H9 (cell line): ENCODE measurements at regions not wholly inside any gene's neighbourhood (a gene's known extent, or its start where the extent isn't known, plus 50 kb on each side); places are given as distances from the start of the nearest gene placed in this dataset.

ENCODE experiments used
- DNase-seq: peaks from one replicate; pipeline ENCODE4 v3.0.0-alpha.2; 2017
- H2AFZ ChIP-seq: one replicate; pipeline ENCODE4 v1.6.1; 2013; ENCODE audit warnings: mild to moderate bottlenecking, low read length, control low read depth, moderate library complexity
- H2AK5ac ChIP-seq: 2 replicates; pipeline ENCODE4 v1.6.1; 2013; ENCODE audit warnings: low read length, control low read depth, mixed read lengths; ENCODE audit not compliant: insufficient read length
- H2BK120ac ChIP-seq: one replicate; pipeline ENCODE4 v1.6.1; 2013; ENCODE audit warnings: low read depth, mild to moderate bottlenecking, low read length, control low read depth, inconsistent platforms; ENCODE audit not compliant: poor library complexity, severe bottlenecking
- H2BK12ac ChIP-seq: 2 replicates; pipeline ENCODE4 v1.6.1; 2013; ENCODE audit warnings: low read length, control low read depth, mixed read lengths, low read depth; ENCODE audit not compliant: insufficient read length
- H2BK15ac ChIP-seq: 2 replicates; pipeline ENCODE4 v1.6.1; 2013; ENCODE audit warnings: low read depth, low read length, control low read depth
- H2BK20ac ChIP-seq: one replicate; pipeline ENCODE4 v1.6.1; 2013; ENCODE audit warnings: low read depth, mild to moderate bottlenecking, low read length, control low read depth, inconsistent platforms; ENCODE audit not compliant: poor library complexity, severe bottlenecking
- H2BK5ac ChIP-seq: 2 replicates; pipeline ENCODE4 v1.6.1; 2013; ENCODE audit warnings: low read length, control low read depth, mixed read lengths; ENCODE audit not compliant: insufficient read length
- H3K14ac ChIP-seq: 2 replicates; pipeline ENCODE4 v1.6.1; 2013; ENCODE audit warnings: low read length, control low read depth; ENCODE audit not compliant: insufficient read depth
- H3K18ac ChIP-seq: 2 replicates; pipeline ENCODE4 v1.6.1; 2013; ENCODE audit warnings: low read depth, mild to moderate bottlenecking, mixed read lengths, low read length, control low read depth; ENCODE audit not compliant: insufficient read length
- H3K23ac ChIP-seq: 2 replicates; pipeline ENCODE4 v1.6.1; 2013; ENCODE audit warnings: low read length, control low read depth, mixed read lengths, low read depth; ENCODE audit not compliant: insufficient read length
- H3K23me2 ChIP-seq: 2 replicates; pipeline ENCODE4 v1.6.1; 2013; ENCODE audit warnings: low read depth, mild to moderate bottlenecking, mixed read lengths, low read length, control low read depth; ENCODE audit not compliant: insufficient read length, poor library complexity, severe bottlenecking
- H3K27ac ChIP-seq: 2 replicates; pipeline ENCODE4 v1.5.1; 2013; ENCODE audit warnings: low read length, control low read depth, mixed read lengths, low read depth; ENCODE audit not compliant: insufficient read length
- H3K27me3 ChIP-seq: 2 replicates; pipeline ENCODE4 v1.6.1; 2013; ENCODE audit warnings: low read length, control low read depth, inconsistent platforms; ENCODE audit not compliant: insufficient read depth
- H3K4ac ChIP-seq: 2 replicates; pipeline ENCODE4 v1.6.1; 2013; ENCODE audit warnings: low read depth, mild to moderate bottlenecking, control low read depth, inconsistent platforms, low read length, moderate library complexity
- H3K4me1 ChIP-seq: 2 replicates; pipeline ENCODE4 v1.6.1; 2013; ENCODE audit warnings: low read length, control low read depth, inconsistent platforms; ENCODE audit not compliant: insufficient read depth
- H3K4me2 ChIP-seq: 2 replicates; pipeline ENCODE4 v1.6.1; 2013; ENCODE audit warnings: low read length, control low read depth, mixed read lengths; ENCODE audit not compliant: insufficient read length, insufficient read depth
- H3K56ac ChIP-seq: 2 replicates; pipeline ENCODE4 v1.6.1; 2013; ENCODE audit warnings: low read depth, mild to moderate bottlenecking, mixed read lengths, low read length, control low read depth; ENCODE audit not compliant: insufficient read length
- H3K79me1 ChIP-seq: 2 replicates; pipeline ENCODE4 v1.6.1; 2013; ENCODE audit warnings: low read depth, mild to moderate bottlenecking, moderate library complexity, low read length, control low read depth, inconsistent platforms; ENCODE audit not compliant: insufficient read depth, poor library complexity, severe bottlenecking
- H3K79me2 ChIP-seq: 2 replicates; pipeline ENCODE4 v1.6.1; 2013; ENCODE audit warnings: low read length, control low read depth, inconsistent platforms; ENCODE audit not compliant: insufficient read depth
- H3K9ac ChIP-seq: 2 replicates; pipeline ENCODE4 v1.6.1; 2013; ENCODE audit warnings: low read length, control low read depth, mixed read lengths; ENCODE audit not compliant: insufficient read length; ENCODE audit errors: extremely low read depth
- H3K9me3 ChIP-seq: one replicate; pipeline ENCODE4 v1.6.1; 2013; ENCODE audit warnings: low read depth, low read length, inconsistent platforms; ENCODE audit not compliant: control insufficient read depth
- H3T11ph ChIP-seq: one replicate; pipeline ENCODE4 v1.6.1; 2013; ENCODE audit warnings: mild to moderate bottlenecking, low read length, control low read depth, inconsistent platforms
- H4K20me1 ChIP-seq: one replicate; pipeline ENCODE4 v1.6.1; 2013; ENCODE audit not compliant: control insufficient read depth, insufficient read length, insufficient read depth
- H4K5ac ChIP-seq: 2 replicates; pipeline ENCODE4 v1.6.1; 2013; ENCODE audit warnings: low read depth, mild to moderate bottlenecking, mixed read lengths, low read length, control low read depth; ENCODE audit not compliant: insufficient read length
- H4K8ac ChIP-seq: replicated peaks from 2 replicates; pipeline ENCODE4 v1.6.1; 2013; ENCODE audit warnings: low read length, control low read depth, mixed read lengths, low read depth; ENCODE audit not compliant: insufficient read length
- H4K91ac ChIP-seq: 2 replicates; pipeline ENCODE4 v1.6.1; 2013; ENCODE audit warnings: low read depth, mild to moderate bottlenecking, moderate library complexity, mixed read lengths, low read length, control low read depth; ENCODE audit not compliant: insufficient read length
- H3K27ac Mint-ChIP-seq, 3 experiments: 2 replicates in 2 of 3; 3 replicates in 1 of 3; pipeline ENCODE4 v1.8.0; 2020 to 2021; ENCODE audit warnings: mixed read lengths in 3 of 3, mild to moderate bottlenecking in 1 of 3, moderate library complexity in 1 of 3
- H3K27me3 Mint-ChIP-seq: 2 replicates; pipeline ENCODE4 v1.8.0; 2021; ENCODE audit warnings: low read depth, mild to moderate bottlenecking, moderate library complexity, mixed read lengths
- H3K36me3 Mint-ChIP-seq, 3 experiments: 2 replicates in 2 of 3; 3 replicates in 1 of 3; pipeline ENCODE4 v1.8.0; 2020 to 2021; ENCODE audit warnings: low read depth in 3 of 3, mixed read lengths in 3 of 3; ENCODE audit not compliant: insufficient read depth in 1 of 3
- H3K4me1 Mint-ChIP-seq, 2 experiments: 2 replicates each; pipeline ENCODE4 v1.8.0; 2020; ENCODE audit warnings: mixed read lengths in 2 of 2
- H3K4me3 Mint-ChIP-seq, 2 experiments: 2 replicates in 1 of 2; 3 replicates in 1 of 2; pipeline ENCODE4 v1.8.0; 2020 to 2021; ENCODE audit warnings: mild to moderate bottlenecking in 2 of 2, mixed read lengths in 2 of 2, moderate library complexity in 1 of 2
- H3K9me3 Mint-ChIP-seq, 2 experiments: 2 replicates in 1 of 2; 3 replicates in 1 of 2; pipeline ENCODE4 v1.8.0; 2020; ENCODE audit warnings: mild to moderate bottlenecking in 2 of 2, mixed read lengths in 2 of 2, moderate library complexity in 1 of 2
- CTCF ChIP-seq: fragments of 200-600 bp; sonication (generic); conservative IDR thresholded peaks from 3 replicates; pipeline ENCODE4 v1.8.0; 2021; ENCODE audit warnings: antibody characterized with exemption, mild to moderate bottlenecking
- WGBS: extraction: QIAGEN DNeasy Blood & Tissue Kit; methylation state at CpG from one replicate; pipeline ENCODE4 v1.1.7; 2013; ENCODE audit warnings: missing lambda C conversion rate, low lambda C conversion rate, mixed read lengths; ENCODE audit not compliant: insufficient read length; ENCODE audit errors: extremely low coverage; 5-methylcytosine and 5-hydroxymethylcytosine counted together

GRCh38 chr6:4308364-4308763 lies 173.0 kb upstream of the ECI2 start:
- H4K5ac ChIP-seq, result no peak overlapping the region
- H3K9me3 Mint-ChIP-seq, result peaks cover 18 to 19% of the 10 kb centered on the region in 2 experiments
- no peaks in the 10 kb centered on the region for H3K27me3 ChIP-seq
- no peaks in the 10 kb centered on the region for H3K9me3 ChIP-seq
- H2AFZ ChIP-seq, result no peak overlapping the region
- no CpG with 5 or more reads among the region's 1 CpG for WGBS
- H3K4ac ChIP-seq, result no peak overlapping the region
- no peaks in the 10 kb centered on the region for H3K79me1 ChIP-seq
- no peak overlapping the region for H3K14ac ChIP-seq
- no peak overlapping the region for H2BK15ac ChIP-seq
- H2BK120ac ChIP-seq, result no peak overlapping the region
- no peaks in the 10 kb centered on the region for H3K27me3 Mint-ChIP-seq
- no peak overlapping the region for H4K8ac ChIP-seq
- H3K36me3 Mint-ChIP-seq, result peaks cover 0 to 17% (median 4%) of the 10 kb centered on the region in 3 experiments; a peak in 3 of 7 replicates
- H2BK12ac ChIP-seq, result no peak overlapping the region
- no peak overlapping the region for H3K56ac ChIP-seq
- no peak overlapping the region for H2BK5ac ChIP-seq
- H3K27ac ChIP-seq, result no peak overlapping the region
- H3K4me1 ChIP-seq, result no peaks in the 10 kb centered on the region
- no peak overlapping the region for H3K4me2 ChIP-seq
- H3K4me3 Mint-ChIP-seq, result no peak overlapping the region
- no peak overlapping the region for H4K91ac ChIP-seq
- DNase-seq, result no peak
- H3K27ac Mint-ChIP-seq, result no peak overlapping the region
- no peak overlapping the region for H3T11ph ChIP-seq
- no peaks in the 10 kb centered on the region for H3K4me1 Mint-ChIP-seq
- no peak overlapping the region for H3K18ac ChIP-seq
- no peaks in the 10 kb centered on the region for H4K20me1 ChIP-seq
- no peak overlapping the region for H2AK5ac ChIP-seq
- no peak overlapping the region for H2BK20ac ChIP-seq
- no peak for TF ChIP-seq CTCF
- no peaks in the 10 kb centered on the region for H3K79me2 ChIP-seq
- H3K9ac ChIP-seq, result no peak overlapping the region
- no peak overlapping the region for H3K23ac ChIP-seq
- no peaks in the 10 kb centered on the region for H3K23me2 ChIP-seq
